GM12878 (cell line): ENCODE measurements at regions not wholly inside any gene's neighbourhood (a gene's known extent, or its start where the extent isn't known, plus 50 kb on each side); places are given as distances from the start of the nearest gene placed in this dataset.

ENCODE experiments used
- BACH1 ChIP-seq: fragments of 450-650 bp; IDR thresholded peaks from 2 replicates; pipeline ENCODE4 v1.6.1; 2017; ENCODE audit warnings: mild to moderate bottlenecking, borderline replicate concordance
- MTA2 ChIP-seq: fragments of 450-650 bp; IDR thresholded peaks from 2 replicates; pipeline ENCODE4 v1.6.1; 2016; ENCODE audit warnings: low read depth, mild to moderate bottlenecking, moderate library complexity
- SREBF1 ChIP-seq: IDR thresholded peaks from 2 replicates; pipeline ENCODE4 v1.6.1; 2012; ENCODE audit warnings: mild to moderate bottlenecking, low read length
- TF ChIP-seq, protein P1 (sequence below): IDR thresholded peaks from 2 replicates; pipeline ENCODE4 v1.6.1; 2012; ENCODE audit warnings: improper control_type of control experiment, low read depth, low read length; ENCODE audit not compliant: insufficient replicate concordance
- TF ChIP-seq, protein P2 (sequence below): fragments of 450-650 bp; IDR thresholded peaks from 2 replicates; pipeline ENCODE4 v1.6.1; 2017; ENCODE audit warnings: antibody characterized with exemption, mild to moderate bottlenecking, moderate library complexity
- TF ChIP-seq, protein P3 (sequence below): fragments of 450-650 bp; IDR thresholded peaks from 2 replicates; pipeline ENCODE4 v1.6.1; 2014; ENCODE audit warnings: mild to moderate bottlenecking

DNA sequence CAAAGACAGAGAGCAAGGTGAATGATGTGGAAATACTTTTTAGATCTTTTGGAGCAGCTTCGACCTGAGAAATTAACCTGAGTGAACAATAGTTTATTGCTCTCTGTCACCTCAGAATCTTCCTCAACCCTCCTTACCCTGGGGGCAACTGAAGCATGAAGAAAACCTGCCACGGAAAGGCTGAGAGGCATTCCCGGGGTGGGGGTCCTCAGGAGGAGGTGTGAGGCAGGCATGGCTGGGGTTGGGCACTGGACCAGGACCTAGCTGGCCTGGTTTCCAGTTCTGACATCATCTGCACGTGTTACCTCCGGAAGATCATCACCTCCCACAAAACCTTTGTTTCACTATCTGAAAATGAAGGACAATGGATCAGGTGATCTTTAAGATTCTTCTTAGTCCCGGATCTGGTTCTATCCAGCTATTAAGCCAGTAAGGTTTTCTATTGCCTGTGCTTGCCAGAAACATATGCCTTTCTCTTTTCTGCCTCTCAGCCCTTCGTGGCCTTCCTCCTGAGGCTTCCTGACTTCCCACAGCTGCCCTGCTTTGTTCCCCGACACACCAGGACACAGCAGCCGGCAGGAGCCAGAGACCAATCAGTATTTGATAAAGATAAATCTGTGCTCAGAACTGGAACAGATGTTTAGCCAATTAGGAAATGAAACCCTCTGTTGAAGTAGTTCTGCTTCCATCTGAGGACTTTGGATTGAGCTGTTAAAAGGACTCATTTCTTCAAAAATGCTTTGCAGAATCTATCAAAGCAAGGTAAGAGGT, 232.5 kb downstream of the TDRD15 start (continued):
- TF ChIP-seq, protein P1, sequence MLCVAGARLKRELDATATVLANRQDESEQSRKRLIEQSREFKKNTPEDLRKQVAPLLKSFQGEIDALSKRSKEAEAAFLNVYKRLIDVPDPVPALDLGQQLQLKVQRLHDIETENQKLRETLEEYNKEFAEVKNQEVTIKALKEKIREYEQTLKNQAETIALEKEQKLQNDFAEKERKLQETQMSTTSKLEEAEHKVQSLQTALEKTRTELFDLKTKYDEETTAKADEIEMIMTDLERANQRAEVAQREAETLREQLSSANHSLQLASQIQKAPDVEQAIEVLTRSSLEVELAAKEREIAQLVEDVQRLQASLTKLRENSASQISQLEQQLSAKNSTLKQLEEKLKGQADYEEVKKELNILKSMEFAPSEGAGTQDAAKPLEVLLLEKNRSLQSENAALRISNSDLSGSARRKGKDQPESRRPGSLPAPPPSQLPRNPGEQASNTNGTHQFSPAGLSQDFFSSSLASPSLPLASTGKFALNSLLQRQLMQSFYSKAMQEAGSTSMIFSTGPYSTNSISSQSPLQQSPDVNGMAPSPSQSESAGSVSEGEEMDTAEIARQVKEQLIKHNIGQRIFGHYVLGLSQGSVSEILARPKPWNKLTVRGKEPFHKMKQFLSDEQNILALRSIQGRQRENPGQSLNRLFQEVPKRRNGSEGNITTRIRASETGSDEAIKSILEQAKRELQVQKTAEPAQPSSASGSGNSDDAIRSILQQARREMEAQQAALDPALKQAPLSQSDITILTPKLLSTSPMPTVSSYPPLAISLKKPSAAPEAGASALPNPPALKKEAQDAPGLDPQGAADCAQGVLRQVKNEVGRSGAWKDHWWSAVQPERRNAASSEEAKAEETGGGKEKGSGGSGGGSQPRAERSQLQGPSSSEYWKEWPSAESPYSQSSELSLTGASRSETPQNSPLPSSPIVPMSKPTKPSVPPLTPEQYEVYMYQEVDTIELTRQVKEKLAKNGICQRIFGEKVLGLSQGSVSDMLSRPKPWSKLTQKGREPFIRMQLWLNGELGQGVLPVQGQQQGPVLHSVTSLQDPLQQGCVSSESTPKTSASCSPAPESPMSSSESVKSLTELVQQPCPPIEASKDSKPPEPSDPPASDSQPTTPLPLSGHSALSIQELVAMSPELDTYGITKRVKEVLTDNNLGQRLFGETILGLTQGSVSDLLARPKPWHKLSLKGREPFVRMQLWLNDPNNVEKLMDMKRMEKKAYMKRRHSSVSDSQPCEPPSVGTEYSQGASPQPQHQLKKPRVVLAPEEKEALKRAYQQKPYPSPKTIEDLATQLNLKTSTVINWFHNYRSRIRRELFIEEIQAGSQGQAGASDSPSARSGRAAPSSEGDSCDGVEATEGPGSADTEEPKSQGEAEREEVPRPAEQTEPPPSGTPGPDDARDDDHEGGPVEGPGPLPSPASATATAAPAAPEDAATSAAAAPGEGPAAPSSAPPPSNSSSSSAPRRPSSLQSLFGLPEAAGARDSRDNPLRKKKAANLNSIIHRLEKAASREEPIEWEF: no peak
- TF ChIP-seq MTA2: no peak
- TF ChIP-seq, protein P2, sequence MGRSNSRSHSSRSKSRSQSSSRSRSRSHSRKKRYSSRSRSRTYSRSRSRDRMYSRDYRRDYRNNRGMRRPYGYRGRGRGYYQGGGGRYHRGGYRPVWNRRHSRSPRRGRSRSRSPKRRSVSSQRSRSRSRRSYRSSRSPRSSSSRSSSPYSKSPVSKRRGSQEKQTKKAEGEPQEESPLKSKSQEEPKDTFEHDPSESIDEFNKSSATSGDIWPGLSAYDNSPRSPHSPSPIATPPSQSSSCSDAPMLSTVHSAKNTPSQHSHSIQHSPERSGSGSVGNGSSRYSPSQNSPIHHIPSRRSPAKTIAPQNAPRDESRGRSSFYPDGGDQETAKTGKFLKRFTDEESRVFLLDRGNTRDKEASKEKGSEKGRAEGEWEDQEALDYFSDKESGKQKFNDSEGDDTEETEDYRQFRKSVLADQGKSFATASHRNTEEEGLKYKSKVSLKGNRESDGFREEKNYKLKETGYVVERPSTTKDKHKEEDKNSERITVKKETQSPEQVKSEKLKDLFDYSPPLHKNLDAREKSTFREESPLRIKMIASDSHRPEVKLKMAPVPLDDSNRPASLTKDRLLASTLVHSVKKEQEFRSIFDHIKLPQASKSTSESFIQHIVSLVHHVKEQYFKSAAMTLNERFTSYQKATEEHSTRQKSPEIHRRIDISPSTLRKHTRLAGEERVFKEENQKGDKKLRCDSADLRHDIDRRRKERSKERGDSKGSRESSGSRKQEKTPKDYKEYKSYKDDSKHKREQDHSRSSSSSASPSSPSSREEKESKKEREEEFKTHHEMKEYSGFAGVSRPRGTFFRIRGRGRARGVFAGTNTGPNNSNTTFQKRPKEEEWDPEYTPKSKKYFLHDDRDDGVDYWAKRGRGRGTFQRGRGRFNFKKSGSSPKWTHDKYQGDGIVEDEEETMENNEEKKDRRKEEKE: no peak
- TF ChIP-seq, protein P3, sequence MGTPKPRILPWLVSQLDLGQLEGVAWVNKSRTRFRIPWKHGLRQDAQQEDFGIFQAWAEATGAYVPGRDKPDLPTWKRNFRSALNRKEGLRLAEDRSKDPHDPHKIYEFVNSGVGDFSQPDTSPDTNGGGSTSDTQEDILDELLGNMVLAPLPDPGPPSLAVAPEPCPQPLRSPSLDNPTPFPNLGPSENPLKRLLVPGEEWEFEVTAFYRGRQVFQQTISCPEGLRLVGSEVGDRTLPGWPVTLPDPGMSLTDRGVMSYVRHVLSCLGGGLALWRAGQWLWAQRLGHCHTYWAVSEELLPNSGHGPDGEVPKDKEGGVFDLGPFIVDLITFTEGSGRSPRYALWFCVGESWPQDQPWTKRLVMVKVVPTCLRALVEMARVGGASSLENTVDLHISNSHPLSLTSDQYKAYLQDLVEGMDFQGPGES: no peak
- no peak for TF ChIP-seq SREBF1
- TF ChIP-seq BACH1: no peak
